ENCODE measurements at regions not wholly inside any gene's neighbourhood (a gene's known extent, or its start where the extent isn't known, plus 50 kb on each side); places are given as distances from the start of the nearest gene placed in this dataset.

DNA sequence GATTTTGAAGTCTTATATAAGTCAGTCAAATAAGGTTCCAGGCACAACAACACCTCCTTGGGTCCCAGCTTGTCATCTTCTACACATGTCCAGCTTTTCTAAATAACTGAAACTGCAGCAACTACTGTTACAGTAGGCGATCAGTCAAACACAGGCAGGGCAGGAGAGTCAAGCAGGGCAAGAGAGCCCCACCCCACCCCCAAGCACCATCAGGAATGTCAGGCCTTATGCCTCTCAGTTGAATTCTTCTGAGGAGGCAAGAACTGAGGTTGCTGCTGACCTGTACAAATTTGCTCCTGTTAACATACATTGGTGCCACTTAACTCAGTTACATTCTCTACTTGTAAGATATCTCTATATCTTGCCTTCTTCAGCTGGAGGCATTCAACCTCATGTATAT, 608.8 kb upstream of the PCDH10 start:
- no peak for DNase-seq (ENCODE audit: low spot score)

DNA sequence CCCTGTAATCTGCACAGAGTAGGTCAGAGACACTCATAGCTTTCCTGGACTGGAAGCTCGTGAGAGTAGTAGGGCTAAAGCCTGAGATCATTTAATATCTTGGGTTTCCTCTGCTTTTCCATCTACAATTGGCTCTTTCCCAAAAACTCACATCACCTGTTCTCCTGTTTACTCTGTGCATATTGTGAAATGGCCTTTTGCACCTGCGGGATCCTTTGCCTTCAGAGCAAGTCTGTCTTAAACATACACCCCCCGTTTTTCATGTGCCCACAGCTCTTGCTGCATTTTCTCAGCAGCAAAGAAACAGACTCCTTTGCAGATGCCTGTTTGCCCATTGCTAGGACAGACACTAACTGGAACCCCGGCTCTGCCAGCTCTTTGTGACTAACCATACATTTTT, 608.3 kb upstream of the PCDH10 start:
- no peak for DNase-seq (ENCODE audit: low spot score)

DNA sequence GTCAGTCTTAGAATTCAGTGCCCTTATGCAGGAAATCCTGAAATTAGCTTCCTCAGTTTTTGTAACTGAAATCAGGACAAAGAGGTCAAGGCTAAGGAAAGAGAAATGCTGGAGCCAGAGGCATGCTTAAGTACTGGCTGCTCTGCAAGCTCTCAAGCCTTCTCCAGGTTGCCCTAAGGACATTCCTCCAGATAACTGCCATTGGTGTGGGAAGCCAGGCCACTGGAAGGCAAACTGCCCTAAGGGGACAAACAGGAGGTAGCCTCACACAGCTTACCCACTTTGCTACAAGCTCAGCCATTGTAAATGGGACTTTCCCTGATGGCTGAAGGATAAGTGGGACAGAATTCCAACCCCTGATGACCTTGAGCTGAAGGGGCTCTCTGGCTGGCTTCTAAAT, 606.9 kb upstream of the PCDH10 start:
- DNase-seq (ENCODE audit: low spot score) = no peak

- no peak for DNase-seq (ENCODE audit: low spot score)
Observed at GRCh38 chr4:132548463-132548862, 600.6 kb upstream of the PCDH10 start.

- no peak for DNase-seq (ENCODE audit: low spot score)
Observed at GRCh38 chr4:132556316-132556715, 592.8 kb upstream of the PCDH10 start.

DNA sequence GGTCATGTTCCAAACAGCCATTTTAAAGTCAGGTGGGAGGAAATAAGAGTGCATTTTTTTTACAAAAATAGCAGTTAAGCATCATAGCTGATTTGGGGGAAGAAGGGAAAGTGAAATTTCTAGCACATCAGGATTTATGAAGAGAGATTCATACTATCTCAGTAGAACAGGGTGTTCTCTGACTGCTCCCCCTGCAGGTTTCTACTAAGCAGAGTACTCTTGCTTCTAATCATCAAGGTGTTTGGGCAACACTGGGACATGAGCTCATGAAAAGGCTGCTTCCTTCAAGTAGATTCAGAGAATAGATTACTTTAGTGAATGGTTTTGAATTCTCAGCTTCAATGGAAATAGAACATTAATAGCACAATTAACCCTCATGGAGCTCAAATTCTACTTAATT, 591.4 kb upstream of the PCDH10 start:
- DNase-seq (ENCODE audit: low spot score) = no peak

DNA sequence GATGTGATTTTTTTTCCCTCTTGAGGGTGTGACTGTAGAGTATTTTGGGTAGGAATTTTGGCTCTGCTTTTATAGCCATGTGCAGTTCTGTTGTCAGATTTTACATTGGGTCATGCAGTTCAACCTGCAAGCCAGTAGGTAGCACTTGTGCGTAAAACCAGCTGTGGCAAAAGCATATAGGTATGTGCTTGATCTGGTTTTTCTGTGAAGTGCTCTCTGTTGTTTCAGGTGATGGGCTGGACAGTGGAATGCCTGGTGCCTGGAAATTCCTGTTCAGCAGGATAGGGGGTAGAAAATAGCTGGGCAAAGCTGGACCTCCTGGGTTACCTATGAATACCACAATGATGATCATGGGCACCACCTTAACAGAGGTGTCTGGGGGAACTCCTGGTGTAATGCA, 584.2 kb upstream of the PCDH10 start:
- no peak for DNase-seq (ENCODE audit: low spot score)

DNA sequence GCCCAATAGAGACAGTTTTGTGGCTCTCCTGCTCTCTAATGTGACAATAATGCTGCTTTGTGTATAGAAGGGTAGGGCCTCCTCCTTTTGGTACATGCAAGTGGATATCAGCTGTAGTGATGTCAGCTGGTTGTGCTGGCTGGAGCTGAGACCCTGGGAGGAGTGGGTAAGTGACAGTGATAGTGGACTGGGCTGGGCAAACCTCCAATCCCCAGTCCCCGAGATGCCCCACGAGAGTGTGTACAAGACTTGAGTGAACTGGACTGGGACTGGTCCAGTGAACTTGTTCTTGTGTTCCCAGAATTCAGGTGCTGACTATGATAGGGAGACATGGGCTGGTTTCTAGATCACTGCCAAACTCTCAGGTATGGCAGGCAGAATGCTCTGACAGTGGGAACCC, 583.6 kb upstream of the PCDH10 start:
- DNase-seq (ENCODE audit: low spot score) = no peak

- DNase-seq (ENCODE audit: low spot score) = no peak
Observed at GRCh38 chr4:132572210-132572609, 576.9 kb upstream of the PCDH10 start.

DNA sequence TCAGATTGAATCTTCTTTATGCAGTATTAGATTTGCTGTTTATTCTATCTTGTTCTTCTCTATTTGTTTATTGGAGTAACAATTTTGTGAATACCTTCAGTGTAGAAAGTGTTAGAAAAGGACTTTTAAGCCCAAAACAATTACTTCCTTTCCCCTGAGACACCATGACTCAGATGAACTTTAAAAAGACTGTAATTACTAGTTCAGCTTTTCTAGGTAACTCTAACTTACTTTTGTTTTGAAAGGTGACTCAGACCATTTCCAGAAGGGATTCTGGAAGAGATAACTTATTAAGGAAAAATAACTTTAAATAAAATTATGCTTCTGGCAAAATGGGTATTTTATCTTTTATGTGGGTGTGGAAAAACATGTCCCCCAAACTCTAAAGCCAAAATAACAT, 561.5 kb upstream of the PCDH10 start:
- no peak for DNase-seq (ENCODE audit: low spot score)

- DNase-seq (ENCODE audit: low spot score) = no peak
Observed at GRCh38 chr4:132592340-132592739, 556.8 kb upstream of the PCDH10 start.

DNA sequence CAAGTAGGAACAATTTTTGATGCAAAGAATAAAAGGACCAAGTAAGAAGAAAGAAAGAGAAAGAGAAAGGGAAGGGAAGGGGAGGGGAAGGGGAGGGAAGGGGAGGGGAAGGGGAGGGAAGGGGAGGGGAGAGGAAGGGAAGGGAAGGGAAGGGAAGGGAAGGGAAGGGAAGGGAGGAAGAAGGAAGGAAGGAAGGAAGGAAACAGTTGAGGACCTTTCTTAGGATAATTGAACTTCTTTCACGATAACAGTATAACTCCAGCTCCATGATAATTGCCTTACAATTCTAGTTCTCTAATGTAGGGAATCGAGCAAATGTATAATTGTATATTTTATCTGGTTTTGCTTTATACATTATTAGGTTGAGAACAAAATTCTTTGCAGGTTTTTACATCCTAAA, 556.2 kb upstream of the PCDH10 start:
- DNase-seq (ENCODE audit: low spot score) = no peak

GRCh38 chr4:132593717-132594400, 555.2 kb upstream of the PCDH10 start:
- DNase-seq (ENCODE audit: low spot score) = no peak

DNA sequence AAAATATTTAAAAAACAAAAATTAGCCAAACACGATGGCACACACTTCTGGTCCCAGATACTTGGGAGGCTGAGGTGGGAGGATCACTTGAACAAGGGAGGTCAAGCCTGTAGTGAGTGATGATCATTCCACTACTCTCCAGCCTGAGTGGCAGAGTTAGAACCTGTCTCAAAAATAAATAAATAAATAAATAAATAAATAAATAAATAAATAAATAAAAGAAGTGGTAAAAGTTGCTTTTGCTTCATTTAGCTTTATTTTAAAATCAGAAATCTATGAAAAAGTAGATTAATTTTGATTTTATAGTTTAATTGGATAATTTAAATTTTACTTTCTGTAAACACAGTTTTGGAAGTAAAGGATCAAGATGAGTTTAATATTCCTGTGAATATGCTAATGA, 552.9 kb upstream of the PCDH10 start:
- DNase-seq (ENCODE audit: low spot score) = no peak

DNA sequence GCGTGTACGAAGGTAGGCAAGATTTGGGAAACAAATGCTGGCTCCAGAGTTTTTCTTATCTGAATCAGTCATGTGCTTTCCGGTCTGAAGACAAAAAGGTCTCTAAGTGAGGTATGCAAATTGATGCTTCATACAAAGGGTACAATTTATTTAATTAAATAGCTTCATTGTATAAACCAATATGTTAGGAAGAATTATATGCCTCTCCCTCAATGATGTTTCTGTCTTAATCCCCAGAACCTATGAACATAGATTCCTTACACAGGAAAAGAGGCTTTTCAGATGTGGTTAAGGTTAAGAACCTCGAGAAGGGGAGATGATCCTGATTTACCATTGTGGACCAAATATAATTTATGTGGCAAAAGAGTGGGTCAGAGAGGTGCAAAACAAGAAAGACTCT, 543.5 kb upstream of the PCDH10 start:
- no peak for DNase-seq (ENCODE audit: low spot score)

DNA sequence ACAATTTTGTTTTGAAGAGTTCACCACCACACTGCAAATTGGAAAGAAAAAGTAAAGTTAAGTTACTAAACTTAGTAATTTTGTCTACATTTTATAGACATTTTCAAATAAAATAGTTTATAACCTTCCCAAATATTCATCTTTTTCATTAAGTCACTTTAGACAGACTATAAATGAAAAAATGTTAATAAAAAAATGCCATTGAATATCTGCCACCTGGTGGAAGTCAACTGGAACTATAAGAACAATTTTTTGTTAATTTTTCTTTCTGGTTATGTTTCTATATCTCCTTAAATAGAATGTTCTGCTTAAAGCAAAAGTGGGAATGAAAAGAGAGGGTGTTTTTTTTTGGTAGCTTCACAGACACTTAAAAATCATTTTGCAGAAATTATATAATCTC, 534.4 kb upstream of the PCDH10 start:
- DNase-seq (ENCODE audit: low spot score) = no peak

DNA sequence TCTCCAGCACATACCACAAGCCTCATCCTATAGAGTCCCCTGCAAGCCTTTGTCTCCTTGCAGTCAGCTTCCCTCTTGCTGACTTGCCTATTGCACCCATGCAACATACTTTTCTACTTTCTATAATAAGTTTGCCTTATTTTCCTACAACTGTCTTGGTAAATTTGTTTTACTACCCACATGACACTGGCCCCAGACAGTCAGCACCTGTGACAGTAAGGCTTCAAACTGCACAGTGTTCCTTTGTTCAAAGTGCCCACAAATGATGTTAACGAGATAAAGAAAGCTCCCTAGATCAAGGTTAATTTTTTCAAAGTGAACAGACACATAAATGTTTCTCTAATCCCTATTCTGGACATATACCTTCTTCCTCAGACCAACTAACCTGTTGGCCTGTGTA, 529.1 kb upstream of the PCDH10 start:
- DNase-seq (ENCODE audit: low spot score) = no peak

DNA sequence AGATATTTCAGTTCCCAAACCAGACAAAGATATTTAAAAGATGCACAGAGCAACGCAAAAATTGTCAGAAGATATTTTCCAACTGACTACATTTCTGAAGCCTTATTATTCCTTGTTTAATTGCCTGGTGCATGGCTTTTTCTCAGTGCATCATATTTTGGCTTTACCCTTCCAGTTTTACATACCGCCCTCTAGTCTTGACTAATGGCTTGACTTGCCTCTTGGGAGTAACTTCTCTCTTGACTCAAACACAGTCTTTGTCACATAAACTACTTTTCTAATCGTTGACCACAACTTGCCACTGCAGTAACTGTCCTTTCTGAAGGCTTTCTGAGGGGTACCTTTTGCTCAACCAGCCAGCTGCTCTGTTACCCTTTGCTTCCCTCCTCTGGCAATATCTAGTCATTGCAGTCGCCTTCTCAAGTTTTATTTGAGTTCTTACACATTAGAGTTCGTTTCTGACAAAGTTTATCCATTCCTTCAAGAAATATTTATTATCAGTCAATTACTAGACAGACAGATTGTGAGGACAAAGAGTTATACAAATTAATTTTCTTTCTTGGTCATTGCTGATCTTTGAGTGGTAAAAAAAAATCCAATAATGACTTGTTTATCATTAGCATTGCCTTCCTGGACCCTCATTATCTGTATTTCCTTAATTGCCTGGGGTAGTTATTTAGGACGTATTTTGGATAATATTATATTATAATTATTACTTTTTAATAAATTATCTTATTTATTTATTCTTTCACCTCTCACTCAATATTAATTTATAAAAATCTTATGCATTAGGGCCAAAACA, 506.9 kb upstream of the PCDH10 start:
- DNase-seq (ENCODE audit: low spot score) = peak; percentile 3

- DNase-seq (ENCODE audit: low spot score) = no peak
Observed at GRCh38 chr4:132646186-132646585, 502.9 kb upstream of the PCDH10 start.

DNA sequence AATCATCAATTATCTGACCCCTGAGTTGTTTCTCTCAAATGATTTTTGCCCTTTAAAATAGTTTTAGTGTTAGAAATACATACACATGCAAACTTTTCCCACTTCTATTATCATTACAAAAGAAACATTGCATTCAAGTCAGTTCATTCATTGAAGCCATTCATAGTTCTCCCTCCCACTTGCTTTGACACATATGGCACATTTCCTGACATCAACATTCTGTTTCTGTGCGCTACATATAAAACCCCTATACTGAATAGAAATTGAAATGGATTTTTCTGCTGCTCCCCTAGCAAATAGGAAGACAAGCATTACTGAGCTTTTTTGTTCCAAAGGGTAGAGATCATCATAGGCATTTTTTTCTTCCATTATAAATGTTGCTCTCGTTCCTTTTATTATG, 497.9 kb upstream of the PCDH10 start:
- no peak for DNase-seq (ENCODE audit: low spot score)

DNA sequence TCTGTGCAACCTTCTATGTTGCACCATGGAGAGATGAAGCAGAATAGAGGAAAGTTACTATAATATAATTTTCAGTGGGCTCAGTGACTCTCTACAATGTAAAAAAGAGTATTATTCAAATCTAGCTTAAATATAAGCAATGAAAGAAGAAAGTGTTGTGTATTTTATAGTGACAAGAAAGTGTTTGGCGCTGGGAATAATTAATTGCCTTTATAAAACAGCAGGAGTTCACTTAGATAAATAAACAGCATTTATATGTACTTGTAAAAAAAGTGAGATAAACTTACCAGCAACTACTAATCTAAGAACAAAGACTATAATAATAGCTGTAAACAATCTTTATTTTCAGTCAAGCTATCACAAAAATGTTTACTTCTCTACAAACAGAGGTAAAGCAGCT, 488.9 kb upstream of the PCDH10 start:
- no peak for DNase-seq (ENCODE audit: low spot score)

DNA sequence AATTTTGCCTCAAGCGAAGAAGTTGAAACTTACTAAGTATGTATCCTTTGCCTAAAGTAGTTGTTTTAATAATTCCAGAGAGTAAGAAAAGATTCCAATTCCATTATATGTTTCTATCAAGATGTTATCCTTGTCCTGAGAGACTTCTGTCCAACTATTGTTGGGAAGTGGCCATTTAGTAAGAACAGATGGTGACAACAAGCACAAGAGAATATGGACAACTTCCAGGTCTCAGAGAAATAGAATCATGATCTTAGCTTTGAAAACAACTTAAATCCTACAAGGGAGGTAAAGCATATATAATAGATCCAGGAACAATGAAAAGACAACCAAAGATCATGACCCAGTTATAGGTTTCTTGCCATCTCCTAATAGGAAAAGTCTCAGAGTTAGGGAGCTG, 486.6 kb upstream of the PCDH10 start:
- DNase-seq (ENCODE audit: low spot score) = no peak

DNA sequence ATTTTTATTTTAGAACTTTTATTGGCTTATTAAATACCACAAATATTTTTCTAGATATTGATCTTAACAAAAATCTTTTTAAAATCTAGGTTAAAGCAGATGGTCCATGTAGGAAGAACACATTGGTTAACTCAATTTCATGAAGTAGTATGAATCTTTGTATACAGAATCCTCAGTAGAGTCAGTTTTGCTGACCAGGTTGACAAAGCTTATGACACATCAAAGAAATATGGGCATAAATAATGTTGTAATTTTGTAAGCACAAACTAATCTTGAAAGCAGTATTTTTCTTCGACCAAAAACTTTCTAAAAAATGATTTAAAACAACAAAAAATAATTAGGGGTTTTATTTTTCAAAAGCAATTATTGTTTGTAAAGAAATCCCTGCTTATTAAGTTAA, 479.3 kb upstream of the PCDH10 start:
- DNase-seq (ENCODE audit: low spot score) = no peak

GRCh38 chr4:132670557-132670956, 478.5 kb upstream of the PCDH10 start:
- no peak for DNase-seq (ENCODE audit: low spot score)
